AG04449 (cell line): ENCODE measurements at regions not wholly inside any gene's neighbourhood (a gene's known extent, or its start where the extent isn't known, plus 50 kb on each side); places are given as distances from the start of the nearest gene placed in this dataset.

Source experiments
- CTCF ChIA-PET: fragments of 350-600 bp; formaldehyde crosslinking; extraction: SDS; loops from one replicate; lab custom pipeline; 2021; ENCODE audit warnings: antibody characterized with exemption; lab: Yijun Ruan, JAX
- POLR2A ChIA-PET: fragments of 400-600, 350-600 bp; formaldehyde crosslinking; extraction: SDS; loops from one replicate; lab custom pipeline; 2020; ENCODE audit warnings: antibody characterized with exemption, inconsistent platforms; lab: Yijun Ruan, JAX
- DNase-seq: peaks from one replicate; pipeline ENCODE4 v3.0.0-alpha.2; 2010; ENCODE audit warnings: low read depth, low spot score
- H3K4me3 ChIP-seq: 2 replicates; pipeline ENCODE4 v1.5.1; 2011; ENCODE audit warnings: low read depth, mild to moderate bottlenecking, control low read depth, low read length
- TF ChIP-seq, protein P1 (sequence below): IDR thresholded peaks from one replicate; pipeline ENCODE4 v1.5.1; 2011; ENCODE audit warnings: mild to moderate bottlenecking, moderate library complexity, low read length, control low read depth, inconsistent platforms; ENCODE audit not compliant: insufficient read depth; ENCODE audit errors: missing control alignments

DNA sequence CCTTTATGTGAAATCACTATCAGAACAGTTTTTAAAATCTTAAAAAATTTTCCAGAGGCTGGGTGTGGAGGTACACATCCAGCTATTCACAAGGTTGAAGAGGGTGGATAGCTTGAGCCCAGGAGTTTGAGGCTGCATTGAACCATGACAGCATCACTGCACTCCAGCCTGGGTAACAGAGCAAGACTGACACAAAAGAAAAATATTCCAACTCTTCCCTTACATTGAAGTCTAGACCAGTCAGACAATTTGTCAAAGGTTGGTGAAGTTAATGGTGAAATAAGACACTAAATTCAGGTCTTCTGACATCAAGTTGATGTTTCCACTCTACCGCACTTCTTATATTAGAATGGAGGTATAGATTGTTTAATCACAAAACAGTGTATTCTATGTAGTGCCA, 52.8 kb downstream of the HYCC2 start:
- POLR2A ChIA-PET: no interaction called here

DNA sequence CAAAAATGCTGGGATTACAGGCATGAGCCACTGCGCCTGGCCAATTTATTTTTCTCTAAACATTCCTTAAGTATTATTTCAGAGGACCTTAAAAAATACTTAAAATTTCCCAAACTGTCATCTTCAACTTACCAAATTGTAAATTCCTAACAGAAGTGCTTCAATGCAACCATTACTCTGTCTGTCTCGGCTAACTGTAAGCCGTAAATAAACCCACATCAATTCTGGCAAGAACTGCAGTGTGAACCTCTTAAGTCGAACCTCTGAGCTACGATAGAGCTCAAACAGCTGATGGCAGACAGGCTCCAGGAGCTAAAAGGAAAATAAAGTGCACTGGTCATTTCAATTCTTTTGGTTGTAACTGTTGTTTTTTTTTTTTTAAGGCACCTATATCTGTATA, 53.4 kb upstream of the ORC2 start:
- H3K4me3 ChIP-seq: no peak overlapping the region
- ChIA-PET CTCF (interaction anchor here (0.9 to 1.6 kb wide), 2 partner anchors 52 to 142 kb away, joined by 3 to 4 read pairs; no protein-coding TSS in a partner anchor), POLR2A (interaction anchor here (0.7 kb wide), 1 partner anchor 15 kb away, joined by 3 read pairs; no protein-coding TSS in a partner anchor)
- no peak for DNase-seq
- TF ChIP-seq, protein P1, sequence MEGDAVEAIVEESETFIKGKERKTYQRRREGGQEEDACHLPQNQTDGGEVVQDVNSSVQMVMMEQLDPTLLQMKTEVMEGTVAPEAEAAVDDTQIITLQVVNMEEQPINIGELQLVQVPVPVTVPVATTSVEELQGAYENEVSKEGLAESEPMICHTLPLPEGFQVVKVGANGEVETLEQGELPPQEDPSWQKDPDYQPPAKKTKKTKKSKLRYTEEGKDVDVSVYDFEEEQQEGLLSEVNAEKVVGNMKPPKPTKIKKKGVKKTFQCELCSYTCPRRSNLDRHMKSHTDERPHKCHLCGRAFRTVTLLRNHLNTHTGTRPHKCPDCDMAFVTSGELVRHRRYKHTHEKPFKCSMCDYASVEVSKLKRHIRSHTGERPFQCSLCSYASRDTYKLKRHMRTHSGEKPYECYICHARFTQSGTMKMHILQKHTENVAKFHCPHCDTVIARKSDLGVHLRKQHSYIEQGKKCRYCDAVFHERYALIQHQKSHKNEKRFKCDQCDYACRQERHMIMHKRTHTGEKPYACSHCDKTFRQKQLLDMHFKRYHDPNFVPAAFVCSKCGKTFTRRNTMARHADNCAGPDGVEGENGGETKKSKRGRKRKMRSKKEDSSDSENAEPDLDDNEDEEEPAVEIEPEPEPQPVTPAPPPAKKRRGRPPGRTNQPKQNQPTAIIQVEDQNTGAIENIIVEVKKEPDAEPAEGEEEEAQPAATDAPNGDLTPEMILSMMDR: no peak

More for the DNA sequence above, 52.8 kb downstream of the HYCC2 start:
- no peak for DNase-seq
- CTCF ChIA-PET: no interaction called here
- H3K4me3 ChIP-seq: no peak overlapping the region
- TF ChIP-seq, protein P1: no peak
